ENCODE measurements at regions not wholly inside any gene's neighbourhood (a gene's known extent, or its start where the extent isn't known, plus 50 kb on each side); places are given as distances from the start of the nearest gene placed in this dataset.
"Not testable (repeated sequence)": the region's sequence is repeated elsewhere in the genome, so short reads cannot be mapped to it uniquely, and the experiment has no call there.

DNA sequence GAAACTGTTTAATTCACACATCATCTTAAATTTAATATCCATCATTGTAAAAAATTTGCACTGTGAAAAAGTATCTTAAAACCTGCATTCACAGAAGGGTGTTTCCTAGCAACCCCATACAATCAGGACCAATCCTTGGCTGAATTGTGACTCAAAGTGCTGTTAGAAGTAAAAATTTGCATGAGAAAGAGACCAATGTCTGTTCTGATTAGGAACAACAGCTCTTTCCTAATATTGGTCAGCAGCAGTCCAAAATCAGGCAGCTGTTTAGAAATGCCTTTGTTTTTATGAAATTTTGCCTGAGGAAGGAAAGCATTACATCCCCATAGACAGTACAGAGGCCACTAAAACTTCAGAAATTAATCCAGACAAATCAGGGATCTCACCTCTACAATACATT is 987.0 kb downstream of the HACE1 start:
- no peak for DNase-seq

DNA sequence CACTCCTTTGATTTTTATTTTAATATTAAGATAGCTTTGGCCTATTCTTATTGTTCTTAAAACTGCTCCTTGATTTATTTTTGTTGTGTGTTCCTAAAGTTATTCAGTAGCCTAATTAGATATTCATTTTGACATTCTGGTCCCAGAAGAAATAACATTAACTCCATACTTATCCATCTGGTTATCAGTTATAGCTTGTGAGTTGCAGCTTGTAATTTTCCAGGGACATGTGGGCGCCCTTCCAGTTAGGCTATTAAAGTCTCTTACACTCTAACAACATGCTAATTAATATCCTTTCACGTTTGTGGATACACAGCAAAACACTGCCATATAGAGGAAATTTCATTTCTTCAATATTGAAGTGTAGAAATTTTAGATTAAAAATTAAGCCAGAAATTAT is 987.5 kb downstream of the HACE1 start:
- DNase-seq: no peak

DNA sequence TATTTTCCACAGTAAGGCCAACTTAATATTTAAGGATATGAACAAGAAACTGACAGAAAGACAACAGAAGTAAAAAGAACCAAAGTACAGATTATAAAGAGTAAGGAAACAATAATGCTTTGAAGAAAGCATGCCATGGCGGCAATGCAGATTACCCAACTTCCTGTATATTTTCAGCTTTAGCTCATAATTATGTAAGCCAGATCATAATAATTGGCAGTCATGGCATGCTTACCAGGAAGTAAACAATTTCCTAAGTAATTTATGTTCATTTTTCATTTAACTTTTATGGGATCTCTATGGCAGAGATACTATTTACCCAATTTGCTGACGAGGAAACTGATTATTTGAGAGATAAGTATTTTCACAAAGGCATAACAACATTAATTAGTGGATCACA is 988.7 kb downstream of the HACE1 start:
- no peak for DNase-seq

DNA sequence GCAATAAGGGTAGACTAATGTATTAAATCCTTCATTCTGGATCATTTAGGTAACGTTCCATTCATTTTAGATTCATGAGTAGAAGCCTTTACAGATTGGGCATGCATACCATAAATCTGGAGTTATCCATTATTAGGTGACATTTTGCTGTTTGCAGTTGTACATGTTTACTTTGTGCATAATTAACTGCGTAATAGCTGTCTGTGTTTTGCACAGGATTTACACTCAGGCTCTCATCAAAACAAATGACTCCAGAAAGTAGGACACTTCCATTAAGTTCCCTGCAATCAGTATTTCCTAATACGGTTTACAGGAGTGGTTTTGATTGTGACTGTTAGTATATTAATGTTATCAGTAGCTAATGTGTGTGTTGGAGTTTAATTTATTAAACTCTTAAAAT is 997.4 kb downstream of the HACE1 start:
- DNase-seq: no peak

DNA sequence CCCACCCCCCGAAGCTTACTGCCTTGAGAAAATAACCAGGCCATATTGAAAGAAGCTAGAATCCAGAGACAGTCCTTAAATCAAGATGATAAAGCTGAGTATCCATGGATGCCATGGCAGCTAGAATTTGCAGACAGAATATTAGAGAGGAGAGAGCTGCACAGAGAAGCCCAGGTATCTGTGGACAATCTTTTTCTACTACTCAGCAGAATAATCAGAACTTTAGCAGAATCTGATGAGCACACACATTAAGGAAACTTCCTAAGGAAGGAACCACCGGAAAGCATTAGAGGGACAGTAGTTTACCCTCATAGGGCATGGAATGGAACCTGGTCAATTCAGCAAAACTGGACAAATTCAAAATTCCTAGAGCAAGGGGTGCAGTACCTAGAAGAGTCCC is 1001.7 kb downstream of the HACE1 start:
- DNase-seq: no peak

DNA sequence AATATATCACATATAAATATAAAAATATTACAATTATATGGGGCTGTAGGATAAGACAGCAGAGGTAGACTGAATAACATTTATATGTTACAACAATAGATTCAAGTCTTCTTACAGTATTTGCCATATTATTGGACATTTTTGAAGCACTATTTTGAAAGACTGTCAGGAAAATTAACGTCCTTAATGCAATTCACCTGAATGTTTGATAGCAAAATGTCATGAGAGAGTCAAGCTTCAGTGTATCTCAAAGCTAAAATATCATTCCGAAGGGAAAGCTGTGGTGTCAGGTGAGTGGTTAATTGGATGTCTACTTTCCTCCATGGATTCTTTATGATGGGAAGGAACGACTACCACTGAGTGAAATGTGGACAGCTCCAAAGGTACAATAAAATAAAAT is 1004.0 kb downstream of the HACE1 start:
- DNase-seq: no peak

DNA sequence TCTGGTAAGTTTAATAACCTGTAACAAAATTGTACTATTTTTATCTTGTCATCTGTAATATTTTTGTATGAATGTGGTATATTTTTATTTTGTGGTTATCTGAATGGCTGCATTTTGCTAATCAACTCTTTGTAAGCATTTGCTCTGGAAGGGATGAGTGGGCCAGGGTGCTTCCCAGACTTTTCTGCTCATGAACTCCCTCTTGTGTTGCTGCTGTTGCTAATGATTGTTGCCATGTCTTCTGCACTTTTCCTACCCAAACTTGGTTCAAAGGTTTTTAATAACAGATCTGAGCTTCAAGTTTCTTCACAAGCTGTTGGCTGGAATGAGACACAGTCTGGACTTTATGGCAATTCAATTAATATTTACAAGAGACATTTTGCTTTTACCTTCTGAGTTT is 1005.7 kb downstream of the HACE1 start:
- DNase-seq: no peak

DNA sequence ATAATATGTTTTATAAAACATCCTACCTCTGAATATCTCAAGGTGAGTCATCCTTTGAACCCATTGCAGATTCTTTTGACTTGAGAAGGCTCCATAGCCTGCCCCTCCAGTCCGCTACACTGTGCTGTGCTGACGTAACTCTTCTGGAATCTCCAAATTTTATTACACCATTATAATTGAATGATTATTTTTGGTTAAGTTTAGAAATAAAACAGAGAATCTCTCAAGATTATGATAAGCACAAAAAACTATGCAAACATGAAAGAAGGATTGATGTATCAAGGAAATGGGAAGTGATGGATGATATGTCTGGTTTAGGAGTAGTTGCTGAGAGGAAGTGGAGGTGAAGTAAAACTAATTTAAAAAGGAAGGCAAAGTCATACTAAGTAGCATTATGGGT is 1021.3 kb downstream of the HACE1 start:
- no peak for DNase-seq

DNA sequence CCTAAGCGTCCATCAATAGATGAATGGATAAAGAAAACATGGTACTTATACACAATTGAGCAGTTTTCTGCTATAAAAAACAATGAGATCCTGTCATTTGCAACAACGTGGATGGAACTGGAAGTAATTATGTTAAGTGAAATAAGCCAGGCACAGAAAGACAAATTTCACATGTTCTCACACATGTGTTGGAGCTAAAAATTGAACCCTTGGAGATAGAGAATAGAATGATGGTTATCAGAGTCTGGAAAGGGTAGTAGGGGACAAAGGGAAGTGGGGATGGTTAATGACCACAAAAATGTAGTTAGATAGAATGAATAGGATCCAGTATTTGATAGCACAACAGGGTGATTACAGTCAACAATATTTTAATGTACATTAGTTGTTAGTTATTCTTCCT is 1033.5 kb downstream of the HACE1 start:
- no peak for DNase-seq

DNA sequence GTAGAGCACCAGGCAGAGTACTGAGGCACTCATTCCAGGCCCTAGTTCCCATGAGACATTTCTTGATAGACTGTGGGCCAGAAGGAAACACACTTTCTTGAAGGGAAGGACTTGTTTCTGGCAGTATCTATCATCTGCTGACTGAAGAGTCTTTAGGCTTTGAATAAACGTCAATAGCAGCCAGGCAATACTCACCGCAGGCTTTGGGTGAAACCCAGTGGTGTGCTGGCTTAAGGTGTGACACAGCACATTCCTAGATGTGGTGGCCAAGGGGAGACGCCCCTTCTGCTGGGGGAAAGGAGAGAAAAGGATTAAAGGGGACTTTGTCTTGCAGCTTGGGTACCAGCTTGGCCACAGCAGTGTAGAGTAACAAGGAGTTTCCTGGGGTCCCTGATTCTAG is 1039.6 kb downstream of the HACE1 start:
- no peak for DNase-seq

DNA sequence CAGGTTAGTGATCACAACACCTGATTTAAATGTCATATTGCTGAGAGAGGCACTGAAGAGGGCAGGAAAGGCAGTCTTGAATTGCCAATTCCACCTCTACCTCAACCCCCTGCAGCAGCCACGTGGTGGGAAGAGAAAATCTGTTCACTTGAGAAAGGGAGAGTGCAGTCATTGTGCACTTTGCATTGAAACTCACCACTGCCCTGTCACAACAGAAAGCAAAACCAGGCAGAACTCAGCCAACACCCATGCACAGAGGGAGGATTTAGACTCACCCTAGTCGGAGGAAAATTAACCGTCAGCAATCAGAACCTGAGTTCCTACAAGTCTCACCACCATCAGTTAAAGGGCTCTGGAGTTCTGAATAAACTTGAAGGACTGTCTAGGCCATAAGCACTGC is 1040.2 kb downstream of the HACE1 start:
- DNase-seq: no peak

DNA sequence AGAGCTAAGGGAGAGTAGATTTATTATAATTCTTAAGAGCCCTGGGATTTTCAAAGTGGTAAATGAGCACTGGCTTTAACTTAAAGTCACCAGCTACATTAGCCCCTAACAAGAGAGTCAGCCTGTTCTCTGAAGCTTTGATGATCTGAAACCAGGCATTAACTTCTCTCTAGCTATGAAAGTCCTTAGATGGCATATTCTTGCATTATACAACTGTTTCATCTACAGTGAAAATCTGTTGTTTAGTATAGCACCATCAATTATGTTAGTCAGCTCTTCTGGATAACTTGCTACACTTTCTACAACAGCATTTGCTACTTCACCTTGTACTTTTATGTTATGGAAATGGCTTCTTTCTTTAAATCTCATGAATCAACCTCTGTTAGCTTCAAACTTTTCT is 1046.7 kb downstream of the HACE1 start:
- no peak for DNase-seq

DNA sequence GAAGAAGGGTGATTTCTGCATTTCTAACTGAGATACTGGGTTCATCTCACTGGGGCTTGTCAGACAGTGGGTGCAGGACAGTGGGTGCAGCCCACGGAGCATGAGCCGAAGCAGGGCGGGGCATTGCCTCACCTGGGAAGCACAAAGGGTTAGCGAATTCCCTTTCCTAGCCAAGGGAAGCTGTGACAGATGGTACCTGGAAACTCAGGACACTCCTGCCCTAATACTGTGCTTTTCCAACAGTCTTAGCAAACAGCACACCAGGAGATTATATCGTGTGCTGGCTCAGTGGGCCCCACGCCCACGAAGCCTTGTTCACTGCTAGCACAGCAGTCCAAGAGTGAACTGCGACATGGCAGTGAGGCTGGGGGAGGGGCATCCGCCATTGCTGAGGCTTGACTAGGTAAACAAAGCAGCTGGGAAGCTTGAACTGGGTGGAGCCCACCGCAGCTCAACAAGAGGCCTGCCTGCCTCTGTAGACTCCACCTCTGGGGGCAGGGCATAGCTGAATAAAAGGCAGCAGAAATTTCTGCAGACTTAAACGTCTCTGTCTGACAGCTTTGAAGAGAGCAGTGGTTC is 1057.7 kb downstream of the HACE1 start:
- not testable (repeated sequence) for DNase-seq

DNA sequence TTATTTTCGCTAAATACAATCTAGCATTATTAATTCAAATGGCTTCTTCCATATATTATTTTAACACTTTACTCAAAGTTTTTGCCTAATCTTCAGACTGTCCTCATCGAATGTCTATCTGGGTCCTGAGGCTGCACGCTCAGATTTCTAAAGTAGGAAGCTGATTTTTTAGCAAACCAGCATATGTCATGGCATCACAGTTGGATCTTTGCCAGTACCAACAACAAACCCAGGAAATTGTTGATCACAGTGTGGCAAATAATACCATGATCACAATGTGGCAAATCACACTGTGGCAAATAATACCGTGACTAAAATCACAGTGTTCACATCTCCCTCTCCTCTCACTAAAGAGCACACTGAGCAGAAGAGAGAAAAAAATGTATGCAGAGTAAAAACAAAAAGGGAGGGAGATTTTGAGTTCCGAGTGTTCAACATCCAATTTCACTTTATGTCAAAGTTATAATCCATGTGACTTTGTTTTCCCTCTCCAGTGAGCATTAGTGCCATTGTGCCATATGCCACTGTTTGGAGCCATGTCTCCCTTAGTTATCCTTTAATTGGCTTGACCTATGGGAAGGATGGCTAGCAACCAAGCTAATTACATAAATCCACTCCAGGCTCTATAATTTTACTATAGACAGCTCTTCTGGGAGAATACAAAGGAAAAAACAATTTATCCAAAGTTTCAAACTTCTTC is 1059.6 kb downstream of the HACE1 start:
- no peak for DNase-seq

DNA sequence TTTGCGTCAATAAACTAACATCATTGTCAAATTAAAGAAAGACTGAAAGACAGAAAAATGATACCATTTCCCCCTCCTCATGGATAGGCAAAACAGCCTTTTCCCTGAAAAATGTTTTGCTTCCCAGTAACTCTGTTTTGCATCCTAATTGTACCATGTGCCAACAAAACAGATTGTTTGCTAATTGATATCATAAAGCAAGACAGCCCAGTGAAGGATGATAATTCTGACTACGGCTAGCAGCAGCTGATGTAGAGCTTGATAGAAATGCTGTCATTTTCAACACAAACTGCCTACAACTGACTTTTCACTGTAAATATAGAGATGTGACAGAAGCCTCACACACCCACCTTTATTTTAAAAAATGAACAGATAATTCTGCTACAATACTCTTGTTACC is 1061.6 kb downstream of the HACE1 start:
- DNase-seq: no peak

DNA sequence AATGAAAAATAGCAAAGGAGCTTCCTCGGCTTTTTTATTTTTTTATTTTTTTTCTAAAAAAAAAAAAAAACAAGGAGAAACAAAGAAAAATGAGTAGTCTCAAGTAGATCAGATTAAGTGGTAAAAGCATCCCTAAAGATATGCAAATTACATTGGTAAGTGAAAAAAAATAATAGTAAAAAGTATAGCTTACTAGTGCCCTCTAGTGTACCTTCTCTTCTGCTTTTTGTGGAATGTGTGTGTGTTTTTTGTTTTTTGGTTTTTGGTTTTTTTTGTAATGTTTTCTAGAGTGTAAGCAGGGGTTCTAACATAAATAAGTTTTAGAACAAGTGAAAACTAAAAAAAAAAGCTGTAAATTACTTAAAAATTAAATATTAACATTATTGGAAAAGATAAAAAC is 1062.0 kb downstream of the HACE1 start:
- no peak for DNase-seq

DNA sequence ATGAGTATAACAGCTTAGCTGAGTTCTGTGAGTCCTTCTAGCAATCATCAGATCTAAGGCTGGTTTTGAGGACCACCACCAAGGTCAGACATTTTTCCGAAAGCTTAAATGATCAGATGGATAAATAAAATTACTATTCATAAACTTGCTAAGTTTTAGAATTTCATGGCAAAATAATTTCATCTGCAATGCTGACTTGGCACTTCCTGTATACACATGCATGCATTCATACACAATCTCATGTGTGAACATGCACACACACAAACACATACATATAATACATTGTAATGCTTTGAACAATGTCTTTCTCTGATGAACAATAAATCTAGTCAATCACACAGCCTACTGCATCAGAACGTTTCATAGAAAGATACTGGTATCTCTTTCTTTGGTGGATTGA is 1068.3 kb downstream of the HACE1 start:
- no peak for DNase-seq

DNA sequence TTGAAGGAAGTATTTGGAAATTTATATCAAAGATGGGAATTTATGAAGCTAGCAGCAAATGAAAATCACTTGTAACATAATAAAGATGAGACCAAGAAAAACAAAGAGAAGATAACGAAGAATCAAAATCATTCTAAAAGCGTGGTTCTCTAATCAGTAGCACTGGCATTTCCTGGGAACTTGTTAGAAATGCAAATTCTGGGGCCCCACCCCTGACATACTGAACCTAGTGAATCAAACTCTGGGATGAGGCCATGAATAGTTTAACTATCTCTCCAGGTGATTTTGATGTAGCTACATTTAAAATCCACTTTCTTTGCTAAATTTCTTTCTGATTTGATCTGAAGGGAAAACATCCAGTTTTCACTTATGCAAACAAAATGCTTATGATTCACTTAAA is 1075.6 kb downstream of the HACE1 start:
- DNase-seq: no peak

DNA sequence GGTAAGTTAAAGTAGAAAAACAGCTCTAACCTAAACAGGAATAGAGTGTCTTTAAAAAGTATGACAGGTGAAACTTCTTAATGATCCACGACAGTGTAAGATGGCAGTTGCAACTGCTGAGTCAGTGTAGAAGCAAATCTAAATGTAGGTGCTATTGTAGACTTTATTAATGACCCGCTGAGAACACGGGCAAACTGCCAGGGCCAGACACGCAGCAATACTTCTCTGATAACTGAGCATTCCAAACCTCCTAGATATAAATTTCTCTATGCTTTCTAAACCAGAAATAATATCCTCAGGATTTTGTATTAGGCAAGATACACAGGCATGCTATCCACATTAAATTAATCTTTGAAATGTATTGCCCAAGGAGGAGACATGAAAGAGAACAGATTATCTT is 1076.4 kb downstream of the HACE1 start:
- no peak for DNase-seq

DNA sequence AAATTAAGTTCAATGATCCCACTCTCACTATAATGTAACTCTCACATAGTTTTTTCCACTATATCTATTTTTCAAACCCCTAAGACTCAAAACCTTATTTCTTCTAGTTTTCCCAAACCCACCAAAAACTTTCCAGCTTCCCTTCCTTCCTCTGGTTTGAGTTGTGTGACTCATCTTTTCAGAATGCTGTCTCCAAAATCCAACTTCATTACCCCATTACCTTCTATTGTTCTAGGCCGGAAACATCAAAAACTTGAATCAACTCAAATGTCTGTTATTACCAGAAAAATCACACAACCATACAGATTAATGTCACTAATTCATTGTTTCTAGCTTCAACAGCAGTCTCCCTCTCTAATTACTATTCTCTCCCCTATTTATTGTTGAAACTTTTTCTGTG is 1090.3 kb downstream of the HACE1 start:
- no peak for DNase-seq

DNA sequence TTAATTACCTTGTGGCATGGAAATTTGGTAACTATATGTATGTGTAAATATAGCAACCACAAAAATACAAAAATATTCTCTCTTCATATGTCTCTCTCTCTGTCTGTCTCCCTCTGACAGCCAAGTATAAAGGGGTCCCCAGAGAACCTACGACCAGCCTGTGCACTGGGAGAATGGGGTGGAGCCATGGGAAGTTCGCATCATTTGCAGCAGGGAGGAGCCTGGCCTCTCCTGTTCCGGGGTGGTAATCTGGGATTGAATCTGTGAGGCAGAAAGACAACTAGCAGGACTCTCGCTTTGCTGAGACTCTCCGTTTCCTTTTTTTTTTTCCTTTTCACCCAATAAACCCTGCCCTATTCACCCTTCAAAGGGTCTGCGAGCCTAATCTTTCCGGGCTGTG is 1109.1 kb downstream of the HACE1 start:
- DNase-seq: no peak

DNA sequence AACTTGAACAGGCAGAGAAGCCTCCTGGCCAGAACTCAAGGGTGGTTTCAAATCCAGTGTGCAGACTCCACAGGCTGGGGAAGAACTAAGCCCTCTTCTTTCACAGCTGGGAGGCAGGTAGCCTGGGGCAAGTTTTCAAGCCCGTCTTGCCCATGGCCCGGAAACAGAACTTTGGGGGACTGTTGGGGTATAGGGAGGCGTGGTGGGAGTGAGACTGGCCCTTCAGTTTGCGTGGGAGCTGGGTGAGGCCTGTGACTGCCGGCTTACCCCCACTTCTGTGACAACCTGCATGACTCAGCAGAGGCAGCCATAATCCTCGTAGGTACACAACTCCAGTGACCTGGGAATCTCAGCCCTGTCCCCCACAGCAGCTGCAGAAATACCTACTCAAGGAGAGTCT is 1125.7 kb downstream of the HACE1 start:
- DNase-seq: no peak

DNA sequence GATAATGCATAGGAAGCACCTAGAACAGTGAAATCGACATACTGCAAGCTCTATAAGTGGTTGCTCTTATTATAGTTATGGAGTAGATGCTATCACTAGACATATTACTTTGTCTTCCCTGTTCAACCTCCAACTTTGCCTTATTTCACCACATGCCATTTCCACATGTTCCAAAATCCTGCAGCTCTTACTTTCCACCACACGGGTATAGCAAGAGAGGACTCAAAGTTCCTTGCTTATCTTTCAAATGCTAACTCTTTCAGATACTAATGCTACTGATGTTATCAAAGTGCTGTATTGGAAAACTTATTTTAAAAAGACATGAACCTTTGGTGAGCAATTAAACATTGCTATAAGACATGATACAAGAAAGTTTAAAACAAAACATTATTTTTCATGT is 1130.1 kb downstream of the HACE1 start:
- DNase-seq: no peak

DNA sequence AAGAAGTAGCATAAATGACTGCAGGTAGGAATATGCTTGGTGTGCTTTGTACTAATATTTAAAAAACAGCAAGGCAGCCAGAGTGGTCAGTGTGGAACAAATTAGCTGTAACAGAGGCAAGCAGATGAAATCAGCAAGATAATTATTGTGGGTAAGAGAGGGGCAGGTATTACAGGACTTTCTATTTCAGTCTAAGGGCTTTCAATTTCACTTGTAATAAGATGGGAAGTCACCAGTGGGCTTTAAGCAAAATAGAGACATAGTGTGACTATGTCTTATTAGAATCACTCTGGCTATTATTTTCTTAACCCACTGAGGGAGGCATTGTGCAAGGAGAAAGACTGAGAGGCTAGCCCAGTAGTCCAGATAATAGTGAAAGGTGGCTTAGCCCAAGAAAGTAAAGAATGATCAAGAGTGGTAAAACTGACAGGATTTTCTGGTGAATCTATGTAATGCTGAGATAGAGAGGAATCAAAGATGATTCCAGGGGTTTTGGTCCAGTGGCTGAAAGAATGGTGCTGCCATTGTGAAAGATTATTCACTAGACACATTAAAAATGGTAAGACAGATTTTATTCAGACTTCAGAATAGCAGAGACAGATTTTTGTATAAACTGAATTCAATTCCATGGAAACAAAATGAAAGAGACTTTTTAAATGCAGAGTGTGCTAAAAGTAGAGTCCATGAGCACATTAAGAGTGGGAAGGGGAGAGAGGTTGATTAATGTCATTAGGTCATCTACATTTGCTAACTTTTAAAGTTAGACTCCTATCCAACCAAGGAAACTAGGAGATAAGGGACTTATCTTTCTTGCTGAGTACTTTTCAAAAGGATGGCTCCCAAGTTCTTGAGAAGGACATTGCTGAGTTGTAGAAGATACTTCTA is 1136.0 kb downstream of the HACE1 start:
- no peak for DNase-seq
